Suprapubic skin (tissue), 4 donors: ENCODE measurements at regions not wholly inside any gene's neighbourhood (a gene's known extent, or its start where the extent isn't known, plus 50 kb on each side); places are given as distances from the start of the nearest gene placed in this dataset.

ENCODE experiments used
- EP300 ChIP-seq: sonication (generic); formaldehyde crosslinking; IDR thresholded peaks from one replicate; pipeline ENCODE4 v1.6.1; 2017; ENCODE audit warnings: antibody characterized with exemption
- POLR2A ChIP-seq, 2 donors: fragments of 450-650 bp; IDR thresholded peaks; one replicate each; pipeline ENCODE4 v1.6.1; 2017; ENCODE audit warnings: antibody characterized with exemption in 2 of 2, mild to moderate bottlenecking in 2 of 2, moderate library complexity in 2 of 2
- POLR2AphosphoS5 ChIP-seq, 3 donors: sonication (generic); formaldehyde crosslinking; IDR thresholded peaks; one replicate each; pipeline ENCODE4 v1.6.1; 2017; ENCODE audit warnings: antibody characterized with exemption in 3 of 3
- TF ChIP-seq, protein P1 (sequence below), 2 donors: fragments of 200-600 bp in 1 of 2; fragments of 450-650 bp in 1 of 2; sonication (generic) in 1 of 2; IDR thresholded peaks; one replicate each; pipeline ENCODE4 v1.5.1; 2016 to 2019; ENCODE audit warnings: antibody characterized with exemption in 2 of 2, mild to moderate bottlenecking in 1 of 2, moderate library complexity in 1 of 2

DNA sequence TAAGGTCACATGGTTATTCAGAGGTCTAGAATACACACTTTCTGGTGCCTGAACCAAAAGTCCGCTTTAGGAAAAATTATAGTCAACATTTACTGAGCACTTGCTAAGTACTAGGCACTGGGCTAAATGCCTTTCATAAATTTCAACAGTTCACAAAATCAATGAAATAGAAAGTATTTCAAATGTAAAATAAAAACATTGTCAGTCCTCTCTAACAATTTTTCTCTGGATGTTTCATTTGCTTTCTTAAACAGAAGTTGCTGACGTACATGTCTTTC, 61.7 kb downstream of the HHEX start:
- TF ChIP-seq, protein P1, sequence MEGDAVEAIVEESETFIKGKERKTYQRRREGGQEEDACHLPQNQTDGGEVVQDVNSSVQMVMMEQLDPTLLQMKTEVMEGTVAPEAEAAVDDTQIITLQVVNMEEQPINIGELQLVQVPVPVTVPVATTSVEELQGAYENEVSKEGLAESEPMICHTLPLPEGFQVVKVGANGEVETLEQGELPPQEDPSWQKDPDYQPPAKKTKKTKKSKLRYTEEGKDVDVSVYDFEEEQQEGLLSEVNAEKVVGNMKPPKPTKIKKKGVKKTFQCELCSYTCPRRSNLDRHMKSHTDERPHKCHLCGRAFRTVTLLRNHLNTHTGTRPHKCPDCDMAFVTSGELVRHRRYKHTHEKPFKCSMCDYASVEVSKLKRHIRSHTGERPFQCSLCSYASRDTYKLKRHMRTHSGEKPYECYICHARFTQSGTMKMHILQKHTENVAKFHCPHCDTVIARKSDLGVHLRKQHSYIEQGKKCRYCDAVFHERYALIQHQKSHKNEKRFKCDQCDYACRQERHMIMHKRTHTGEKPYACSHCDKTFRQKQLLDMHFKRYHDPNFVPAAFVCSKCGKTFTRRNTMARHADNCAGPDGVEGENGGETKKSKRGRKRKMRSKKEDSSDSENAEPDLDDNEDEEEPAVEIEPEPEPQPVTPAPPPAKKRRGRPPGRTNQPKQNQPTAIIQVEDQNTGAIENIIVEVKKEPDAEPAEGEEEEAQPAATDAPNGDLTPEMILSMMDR (IDR thresholded peaks at IDR 0.05) = no peak
- TF ChIP-seq POLR2AphosphoS5 (IDR thresholded peaks at IDR 0.05) (no peak), EP300 (no peak), POLR2A (IDR thresholded peaks at IDR 0.05) (no peak)
